Uterus (tissue), 3 donors: ENCODE measurements at regions not wholly inside any gene's neighbourhood (a gene's known extent, or its start where the extent isn't known, plus 50 kb on each side); places are given as distances from the start of the nearest gene placed in this dataset.

Experiments
- DNase-seq, 2 donors: peaks; one replicate each; pipeline ENCODE4 v3.0.0-alpha.2; 2019 to 2020
- H3K27ac ChIP-seq, 2 donors: fragments of 200-600 bp; sonication (generic); 1 replicate in 1 of 2; 2 replicates in 1 of 2; pipeline ENCODE4 v1.5.1; 2016 to 2018
- H3K27me3 ChIP-seq, 2 donors: fragments of 200-600 bp; sonication (generic); one replicate each; pipeline ENCODE4 v1.5.1; 2018 to 2019; ENCODE audit warnings: control low read depth in 1 of 2
- H3K36me3 ChIP-seq, 2 donors: fragments of 200-600 bp; sonication (generic); one replicate each; pipeline ENCODE4 v1.5.1; 2019; ENCODE audit warnings: control low read depth in 1 of 2
- H3K4me1 ChIP-seq, 2 donors: fragments of 200-600 bp; sonication (generic); one replicate each; pipeline ENCODE4 v1.5.1; 2018 to 2019; ENCODE audit warnings: control low read depth in 1 of 2
- H3K4me3 ChIP-seq, 2 donors: fragments of 200-600 bp; sonication (generic); 1 replicate in 1 of 2; 2 replicates in 1 of 2; pipeline ENCODE4 v1.5.1; 2018 to 2019; ENCODE audit warnings: mild to moderate bottlenecking in 1 of 2
- H3K9me3 ChIP-seq, 2 donors: fragments of 200-600 bp; sonication (generic); one replicate each; pipeline ENCODE4 v1.5.1; 2019; ENCODE audit warnings: control low read depth in 1 of 2
- POLR2A ChIP-seq, 2 donors: fragments of 450-650 bp; IDR thresholded peaks; one replicate each; pipeline ENCODE4 v1.6.1; 2016; ENCODE audit warnings: antibody characterized with exemption in 2 of 2, mild to moderate bottlenecking in 1 of 2, moderate library complexity in 1 of 2
- intact Hi-C: fragments of 100-400 bp; cut with DNase I; formaldehyde crosslinking; loops from one replicate; pipeline ENCODE4 v1.15.1; 2023; ENCODE audit warnings: low total_unique reads
- TF ChIP-seq, protein P1 (sequence below), 4 experiments: fragments of 200-600 bp in 2 of 4; fragments of 450-650 bp in 2 of 4; sonication (generic) in 2 of 4; IDR thresholded peaks; one replicate each; pipeline ENCODE4 v1.5.1; 2016 to 2019; ENCODE audit warnings: antibody characterized with exemption in 4 of 4, mild to moderate bottlenecking in 2 of 4, moderate library complexity in 1 of 4
- donor health status: DM: yes; HTN: yes; CAD: no.

DNA sequence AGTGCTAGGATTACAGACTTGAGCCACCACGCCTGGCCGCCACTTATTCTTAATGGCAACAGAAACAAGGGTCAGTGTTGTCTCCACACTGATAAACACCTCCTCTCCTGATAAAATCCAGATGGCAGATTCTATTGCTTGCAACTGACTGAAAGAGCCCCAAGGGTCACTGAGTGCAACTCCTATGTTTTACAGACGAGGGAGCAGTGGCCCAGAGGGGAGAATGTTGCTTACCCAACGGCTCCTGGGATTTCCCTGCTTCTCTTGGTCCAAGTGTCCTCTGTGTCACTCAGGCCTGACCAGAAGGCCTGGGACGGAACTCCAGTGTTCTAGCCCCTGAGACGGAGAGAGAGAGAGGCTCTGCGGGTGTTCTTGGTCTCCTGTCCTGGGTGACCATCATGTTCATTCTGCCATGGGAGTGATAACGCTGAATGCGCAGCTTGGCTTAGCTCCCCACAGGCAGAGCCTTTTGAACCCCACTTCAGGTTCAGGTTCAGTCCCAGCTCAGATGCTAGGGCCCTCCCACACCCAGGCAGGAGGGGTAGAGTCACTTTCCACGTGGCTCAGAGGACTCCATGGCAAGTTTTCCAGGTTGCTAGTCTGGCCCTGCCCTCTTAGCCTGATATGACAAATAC lies 77.3 kb upstream of the NLRP1 start:
- TF ChIP-seq, protein P1, sequence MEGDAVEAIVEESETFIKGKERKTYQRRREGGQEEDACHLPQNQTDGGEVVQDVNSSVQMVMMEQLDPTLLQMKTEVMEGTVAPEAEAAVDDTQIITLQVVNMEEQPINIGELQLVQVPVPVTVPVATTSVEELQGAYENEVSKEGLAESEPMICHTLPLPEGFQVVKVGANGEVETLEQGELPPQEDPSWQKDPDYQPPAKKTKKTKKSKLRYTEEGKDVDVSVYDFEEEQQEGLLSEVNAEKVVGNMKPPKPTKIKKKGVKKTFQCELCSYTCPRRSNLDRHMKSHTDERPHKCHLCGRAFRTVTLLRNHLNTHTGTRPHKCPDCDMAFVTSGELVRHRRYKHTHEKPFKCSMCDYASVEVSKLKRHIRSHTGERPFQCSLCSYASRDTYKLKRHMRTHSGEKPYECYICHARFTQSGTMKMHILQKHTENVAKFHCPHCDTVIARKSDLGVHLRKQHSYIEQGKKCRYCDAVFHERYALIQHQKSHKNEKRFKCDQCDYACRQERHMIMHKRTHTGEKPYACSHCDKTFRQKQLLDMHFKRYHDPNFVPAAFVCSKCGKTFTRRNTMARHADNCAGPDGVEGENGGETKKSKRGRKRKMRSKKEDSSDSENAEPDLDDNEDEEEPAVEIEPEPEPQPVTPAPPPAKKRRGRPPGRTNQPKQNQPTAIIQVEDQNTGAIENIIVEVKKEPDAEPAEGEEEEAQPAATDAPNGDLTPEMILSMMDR (IDR thresholded peaks at IDR 0.05), result no peak
- no peak for TF ChIP-seq POLR2A (IDR thresholded peaks at IDR 0.05)
- no peak overlapping the region for H3K27ac ChIP-seq
- H3K4me1 ChIP-seq, result no peaks in the 10 kb centered on the region
- no peak overlapping the region for H3K4me3 ChIP-seq
- H3K36me3 ChIP-seq, result no peaks in the 10 kb centered on the region
- no peak for DNase-seq
- H3K9me3 ChIP-seq, result no peaks in the 10 kb centered on the region
- no peaks in the 10 kb centered on the region for H3K27me3 ChIP-seq
- intact Hi-C loops, result no loop called here

GRCh38 chr17:5662409-5663085 lies 78.2 kb upstream of the NLRP1 start:
- TF ChIP-seq POLR2A (IDR thresholded peaks at IDR 0.05), result no peak
- TF ChIP-seq, protein P1 (IDR thresholded peaks at IDR 0.05), result no peak
- Histone ChIP-seq H3K9me3 (no peaks in the 10 kb centered on the region), H3K4me1 (no peaks in the 10 kb centered on the region), H3K27me3 (no peaks in the 10 kb centered on the region), H3K27ac (no peak overlapping the region), H3K36me3 (no peaks in the 10 kb centered on the region), H3K4me3 (no peak overlapping the region)
- DNase-seq, result no peak
- intact Hi-C loops, result no loop called here

DNA sequence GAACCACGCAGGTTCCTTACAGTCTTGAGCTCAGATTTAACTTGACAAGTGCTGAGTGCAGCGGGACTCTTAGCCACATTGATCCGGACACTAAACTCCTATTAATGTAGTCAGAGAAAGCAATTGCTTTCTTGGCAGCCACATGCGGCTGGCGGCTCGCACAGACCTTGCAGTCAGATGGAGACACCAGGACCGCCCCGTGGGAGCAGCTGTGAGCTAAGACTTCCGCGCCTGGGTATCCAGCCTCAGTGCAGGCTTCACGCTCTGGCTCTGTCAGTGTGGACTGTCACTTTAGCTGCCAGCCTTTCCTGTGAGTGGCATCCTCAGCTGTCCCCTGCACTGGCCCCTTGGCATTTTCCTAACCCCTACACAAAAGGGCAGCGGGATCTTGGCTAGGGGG lies 80.9 kb upstream of the NLRP1 start:
- Histone ChIP-seq H3K27ac (no peak overlapping the region), H3K4me3 (no peak overlapping the region), H3K27me3 (no peaks in the 10 kb centered on the region), H3K36me3 (no peaks in the 10 kb centered on the region), H3K9me3 (no peaks in the 10 kb centered on the region), H3K4me1 (no peaks in the 10 kb centered on the region)
- DNase-seq, result no peak
- TF ChIP-seq POLR2A (IDR thresholded peaks at IDR 0.05), result no peak
- TF ChIP-seq, protein P1 (IDR thresholded peaks at IDR 0.05), result no peak
- intact Hi-C loops, result no loop called here

DNA sequence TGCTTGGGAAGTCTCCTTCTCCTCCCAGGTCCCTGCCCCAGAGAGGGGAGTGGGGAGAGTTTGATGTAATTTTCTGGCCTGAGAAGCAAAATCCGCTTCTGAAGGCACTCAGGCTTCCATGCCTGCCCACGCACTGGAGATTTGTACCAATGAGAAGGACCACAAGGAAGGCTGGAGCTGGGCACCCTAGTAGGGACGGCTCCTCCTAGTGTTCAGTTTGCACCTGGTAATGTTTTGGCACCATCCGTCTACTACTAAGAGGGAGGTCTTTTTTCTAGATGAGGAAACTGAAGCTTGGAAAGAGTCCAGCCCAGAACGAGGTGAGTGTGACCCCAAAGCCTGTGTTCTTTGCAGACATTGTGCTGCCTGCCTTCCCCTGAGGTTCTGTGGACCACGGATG lies 83.6 kb upstream of the NLRP1 start:
- no peaks in the 10 kb centered on the region for H3K4me1 ChIP-seq
- H3K9me3 ChIP-seq, result no peaks in the 10 kb centered on the region
- intact Hi-C loops, result no loop called here
- H3K36me3 ChIP-seq, result no peaks in the 10 kb centered on the region
- no peak overlapping the region for H3K27ac ChIP-seq
- no peaks in the 10 kb centered on the region for H3K27me3 ChIP-seq
- DNase-seq, result no peak
- no peak for TF ChIP-seq POLR2A (IDR thresholded peaks at IDR 0.05)
- TF ChIP-seq, protein P1 (IDR thresholded peaks at IDR 0.05), result no peak
- no peak overlapping the region for H3K4me3 ChIP-seq

DNA sequence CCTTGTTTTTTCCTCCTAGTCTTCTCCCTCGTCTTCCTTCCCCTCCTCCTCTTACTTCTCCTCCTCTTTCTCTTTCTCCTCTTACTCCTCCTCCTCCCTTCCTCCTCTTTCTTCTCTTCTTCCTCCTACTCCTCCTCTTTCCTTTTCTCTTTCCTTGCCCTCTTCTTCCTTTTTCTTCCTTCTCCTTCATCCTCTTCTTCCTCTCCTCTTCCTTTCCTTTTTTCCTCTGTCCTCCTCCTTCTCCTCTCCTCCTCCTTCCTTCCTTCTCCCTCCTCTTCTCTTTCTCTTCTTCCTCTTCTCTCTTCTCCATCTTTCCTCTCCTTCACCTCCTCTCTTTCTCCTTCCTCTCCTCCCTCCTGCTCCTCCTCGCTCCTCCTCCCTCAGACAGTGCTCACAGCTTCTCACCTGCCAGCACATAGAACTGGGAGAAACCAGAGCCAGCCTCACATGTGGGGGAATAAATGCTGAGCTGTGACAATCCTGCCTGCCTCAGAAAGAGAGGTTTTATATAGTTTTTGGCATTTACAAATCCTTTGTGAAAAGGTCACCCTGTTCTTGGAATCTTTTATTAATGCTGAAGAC lies 84.3 kb upstream of the NLRP1 start:
- no peaks in the 10 kb centered on the region for H3K4me1 ChIP-seq
- intact Hi-C loops, result no loop called here
- H3K36me3 ChIP-seq, result no peaks in the 10 kb centered on the region
- TF ChIP-seq, protein P1 (IDR thresholded peaks at IDR 0.05), result no peak
- no peak for TF ChIP-seq POLR2A (IDR thresholded peaks at IDR 0.05)
- no peaks in the 10 kb centered on the region for H3K9me3 ChIP-seq
- no peaks in the 10 kb centered on the region for H3K27me3 ChIP-seq
- no peak overlapping the region for H3K4me3 ChIP-seq
- no peak for DNase-seq
- H3K27ac ChIP-seq, result no peak overlapping the region
